Osteoblast (primary cell): ENCODE measurements at regions not wholly inside any gene's neighbourhood (a gene's known extent, or its start where the extent isn't known, plus 50 kb on each side); places are given as distances from the start of the nearest gene placed in this dataset.
A peak's percentile ranks its signal among the peaks of the same experiment; 100 is the strongest.
"Not testable (repeated sequence)": the region's sequence is repeated elsewhere in the genome, so short reads cannot be mapped to it uniquely, and the experiment has no call there.

Experiments used
- DNase-seq: peaks from one replicate; pipeline ENCODE4 v3.0.0; 2011; ENCODE audit warnings: low spot score, mixed read lengths; ENCODE audit not compliant: insufficient read length; ENCODE audit errors: missing footprints
- H2AFZ ChIP-seq: 2 replicates; pipeline ENCODE4 v1.6.0; 2011; ENCODE audit warnings: mild to moderate bottlenecking, low read length
- H3K27ac ChIP-seq: 2 replicates; pipeline ENCODE4 v1.5.1; 2011; ENCODE audit warnings: mild to moderate bottlenecking, low read depth, low read length, moderate library complexity
- H3K27me3 ChIP-seq: 2 replicates; pipeline ENCODE4 v1.6.0; 2012; ENCODE audit warnings: mild to moderate bottlenecking, control low read depth, inconsistent platforms, low read length, moderate library complexity; ENCODE audit not compliant: insufficient read depth
- H3K36me3 ChIP-seq: 2 replicates; pipeline ENCODE4 v1.5.1; 2011; ENCODE audit warnings: mild to moderate bottlenecking, low read length, control low read depth, moderate library complexity; ENCODE audit not compliant: insufficient read depth
- H3K4me1 ChIP-seq: 2 replicates; pipeline ENCODE4 v1.5.1; 2011; ENCODE audit warnings: mild to moderate bottlenecking, low read length, control low read depth, moderate library complexity; ENCODE audit not compliant: insufficient read depth
- H3K4me2 ChIP-seq: 2 replicates; pipeline ENCODE4 v1.6.0; 2011; ENCODE audit warnings: mild to moderate bottlenecking, low read length; ENCODE audit not compliant: insufficient read depth
- H3K4me3 ChIP-seq: fragments of 200-600 bp; sonication (generic); 3 replicates; pipeline ENCODE4 v1.5.1; 2012; ENCODE audit warnings: mild to moderate bottlenecking, low read length, inconsistent platforms; ENCODE audit not compliant: insufficient read depth
- H3K79me2 ChIP-seq: 2 replicates; pipeline ENCODE4 v1.6.0; 2012; ENCODE audit warnings: mild to moderate bottlenecking, low read length, control low read depth, inconsistent platforms; ENCODE audit not compliant: insufficient read depth
- H3K9me3 ChIP-seq: 2 replicates; pipeline ENCODE4 v1.5.1; 2011; ENCODE audit warnings: low read depth, low read length, control low read depth
- H4K20me1 ChIP-seq: 2 replicates; pipeline ENCODE4 v1.6.0; 2012; ENCODE audit warnings: mild to moderate bottlenecking, low read length, control low read depth; ENCODE audit not compliant: insufficient read depth
- TF ChIP-seq, protein P1 (sequence below): IDR thresholded peaks from 2 replicates; pipeline ENCODE4 v1.5.1; 2011; ENCODE audit warnings: mild to moderate bottlenecking, low read depth, low read length, moderate library complexity; ENCODE audit errors: extremely low read depth

DNA sequence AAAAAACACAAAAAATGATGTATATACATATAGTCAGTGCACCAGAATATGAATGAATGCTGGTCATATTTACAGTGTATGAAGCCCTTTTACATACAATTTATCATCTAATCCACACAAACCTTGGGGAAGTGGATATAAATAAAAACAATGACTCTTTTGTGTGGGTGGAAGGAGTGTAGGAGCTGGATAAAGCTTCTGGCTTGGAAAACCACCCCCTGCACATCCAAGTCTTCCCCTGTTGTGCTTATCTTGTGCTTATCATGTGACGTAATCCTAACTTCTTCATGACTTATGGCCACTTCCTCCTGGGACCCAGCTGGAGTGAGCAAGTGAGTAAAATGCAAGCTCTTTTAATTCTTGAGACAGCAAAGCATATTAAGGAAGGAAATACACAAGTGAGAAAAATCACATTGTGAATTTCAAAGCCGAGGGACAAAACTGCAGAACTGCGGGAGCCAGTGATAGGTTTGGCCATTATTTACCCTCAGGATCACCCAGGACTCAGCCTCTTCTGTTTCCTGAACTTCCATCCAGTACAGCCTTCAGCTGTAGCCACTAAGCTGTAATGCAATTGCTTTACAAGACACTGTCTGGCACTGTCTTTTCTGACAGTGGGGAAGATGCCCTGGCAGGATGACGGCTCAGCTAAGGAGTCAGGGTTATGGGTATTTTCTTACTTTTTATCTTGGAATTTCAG, 104.0 kb upstream of the PPM1J start:
- peak overlapping the region; percentile 28 for H3K4me3 ChIP-seq
- TF ChIP-seq, protein P1, sequence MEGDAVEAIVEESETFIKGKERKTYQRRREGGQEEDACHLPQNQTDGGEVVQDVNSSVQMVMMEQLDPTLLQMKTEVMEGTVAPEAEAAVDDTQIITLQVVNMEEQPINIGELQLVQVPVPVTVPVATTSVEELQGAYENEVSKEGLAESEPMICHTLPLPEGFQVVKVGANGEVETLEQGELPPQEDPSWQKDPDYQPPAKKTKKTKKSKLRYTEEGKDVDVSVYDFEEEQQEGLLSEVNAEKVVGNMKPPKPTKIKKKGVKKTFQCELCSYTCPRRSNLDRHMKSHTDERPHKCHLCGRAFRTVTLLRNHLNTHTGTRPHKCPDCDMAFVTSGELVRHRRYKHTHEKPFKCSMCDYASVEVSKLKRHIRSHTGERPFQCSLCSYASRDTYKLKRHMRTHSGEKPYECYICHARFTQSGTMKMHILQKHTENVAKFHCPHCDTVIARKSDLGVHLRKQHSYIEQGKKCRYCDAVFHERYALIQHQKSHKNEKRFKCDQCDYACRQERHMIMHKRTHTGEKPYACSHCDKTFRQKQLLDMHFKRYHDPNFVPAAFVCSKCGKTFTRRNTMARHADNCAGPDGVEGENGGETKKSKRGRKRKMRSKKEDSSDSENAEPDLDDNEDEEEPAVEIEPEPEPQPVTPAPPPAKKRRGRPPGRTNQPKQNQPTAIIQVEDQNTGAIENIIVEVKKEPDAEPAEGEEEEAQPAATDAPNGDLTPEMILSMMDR = no peak
- peak overlapping the region; percentile 48 for H3K27ac ChIP-seq
- no peaks in the 10 kb centered on the region for H3K9me3 ChIP-seq
- H3K27me3 ChIP-seq = no peaks in the 10 kb centered on the region
- H2AFZ ChIP-seq = peak overlapping the region; percentile 5
- DNase-seq = peak; percentile 89
- no peaks in the 10 kb centered on the region for H4K20me1 ChIP-seq
- peaks cover 8% of the 10 kb centered on the region for H3K4me1 ChIP-seq
- H3K4me2 ChIP-seq = peak overlapping the region; percentile 68
- H3K79me2 ChIP-seq = no peaks in the 10 kb centered on the region
- no peaks in the 10 kb centered on the region for H3K36me3 ChIP-seq

DNA sequence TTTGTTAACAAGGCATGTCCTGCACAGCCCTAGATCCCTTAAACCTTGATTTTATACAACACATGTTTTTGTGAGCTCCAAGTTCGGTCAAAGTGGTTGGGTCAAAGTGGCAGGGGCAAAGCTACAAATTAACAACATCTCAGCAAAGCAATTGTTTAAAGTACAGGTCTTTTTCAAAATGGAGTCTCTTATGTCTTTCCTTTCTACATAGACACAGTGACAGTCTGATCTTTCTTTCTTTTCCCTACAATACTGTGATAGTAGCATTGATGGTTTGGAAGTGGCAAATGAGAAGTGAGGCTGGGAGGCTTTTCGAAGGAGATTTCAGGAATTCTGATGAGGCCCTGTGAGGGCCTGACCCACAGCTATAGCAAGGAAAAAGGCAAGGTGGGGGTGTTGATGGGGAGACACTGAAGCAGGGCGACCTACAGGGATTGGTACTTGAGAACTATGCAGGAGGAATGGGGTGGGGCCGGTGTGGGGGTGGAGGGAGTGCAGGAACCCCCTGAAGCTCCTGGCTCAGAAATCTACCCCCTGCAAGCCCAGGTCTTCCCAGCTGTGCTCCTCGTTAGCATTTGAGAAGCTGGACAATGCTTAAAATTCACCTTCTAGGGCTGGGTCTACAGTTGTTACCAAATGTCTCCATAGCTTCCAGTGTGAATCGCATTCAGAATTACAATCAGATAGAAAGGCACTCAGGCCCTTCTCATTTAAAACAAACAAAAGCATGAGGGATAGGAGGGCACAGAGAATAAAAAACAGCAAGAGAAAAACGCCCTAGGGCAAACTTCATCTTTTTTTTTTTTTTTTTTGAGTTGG, 102.6 kb upstream of the PPM1J start:
- H3K4me2 ChIP-seq = no peak overlapping the region
- no peak overlapping the region for H3K27ac ChIP-seq
- H3K4me3 ChIP-seq = no peak overlapping the region
- no peaks in the 10 kb centered on the region for H3K27me3 ChIP-seq
- H3K9me3 ChIP-seq = no peaks in the 10 kb centered on the region
- TF ChIP-seq, protein P1 = no peak
- no peak overlapping the region for H2AFZ ChIP-seq
- no peak for DNase-seq
- H3K79me2 ChIP-seq = no peaks in the 10 kb centered on the region
- peaks cover 8% of the 10 kb centered on the region for H3K4me1 ChIP-seq
- no peaks in the 10 kb centered on the region for H4K20me1 ChIP-seq
- H3K36me3 ChIP-seq = no peaks in the 10 kb centered on the region

DNA sequence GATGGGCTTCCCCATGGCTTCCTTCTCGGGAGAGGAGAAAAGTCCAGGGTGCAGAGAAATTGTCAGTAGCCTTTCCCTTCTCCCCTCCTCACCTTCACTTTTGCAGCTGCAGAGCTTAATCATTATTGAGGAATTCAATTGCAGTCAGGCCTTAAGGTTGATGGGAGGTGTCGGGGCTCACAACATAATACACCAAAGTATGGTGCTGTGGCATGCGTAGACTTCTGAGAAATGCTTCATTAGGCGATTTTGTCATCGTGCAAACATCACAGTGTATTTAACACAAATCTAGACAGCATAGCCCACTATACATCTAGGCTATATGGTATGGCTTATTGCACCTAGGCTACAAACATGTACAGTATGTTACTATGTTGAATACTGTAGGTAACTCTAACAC, 100.2 kb upstream of the PPM1J start:
- Histone ChIP-seq H3K9me3 (no peaks in the 10 kb centered on the region), H2AFZ (no peak overlapping the region), H3K4me3 (no peak overlapping the region), H3K79me2 (no peaks in the 10 kb centered on the region), H3K4me2 (no peak overlapping the region), H3K4me1 (peaks cover 8% of the 10 kb centered on the region), H3K36me3 (no peaks in the 10 kb centered on the region), H3K27me3 (no peaks in the 10 kb centered on the region), H4K20me1 (no peaks in the 10 kb centered on the region), H3K27ac (no peak overlapping the region)
- TF ChIP-seq, protein P1 = no peak
- DNase-seq = no peak

DNA sequence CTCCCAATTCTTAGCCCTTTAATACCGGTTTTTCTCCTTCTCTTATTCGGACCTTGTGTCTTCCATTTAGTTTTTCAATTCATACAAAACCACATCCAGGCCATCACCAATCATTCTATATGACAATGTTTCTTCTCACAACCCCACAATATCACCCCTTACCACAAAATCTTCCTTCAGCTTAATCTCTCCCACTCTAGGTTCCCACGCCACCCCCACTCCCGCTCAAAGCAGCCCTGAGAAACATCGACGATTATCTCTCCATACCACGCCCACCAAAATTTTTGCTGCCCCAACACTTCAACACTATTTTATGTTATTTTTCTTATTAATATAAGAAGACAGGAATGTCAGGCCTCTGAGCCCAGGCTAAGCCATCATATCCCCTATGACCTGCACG, 99.5 kb upstream of the PPM1J start:
- not testable (repeated sequence) for H3K9me3 ChIP-seq, H3K79me2 ChIP-seq, H3K4me2 ChIP-seq, H3K27ac ChIP-seq, H3K4me1 ChIP-seq, H4K20me1 ChIP-seq, H3K27me3 ChIP-seq, H3K36me3 ChIP-seq, DNase-seq, H3K4me3 ChIP-seq, H2AFZ ChIP-seq
